CD14-positive monocyte (primary cell): ENCODE measurements at regions not wholly inside any gene's neighbourhood (a gene's known extent, or its start where the extent isn't known, plus 50 kb on each side); places are given as distances from the start of the nearest gene placed in this dataset.

Experiments
- DNase-seq, 3 donors: peaks; one replicate each; pipeline ENCODE4 v3.0.0-alpha.2; 2011 to 2022
- H2AFZ ChIP-seq: 2 replicates; pipeline ENCODE4 v1.6.0; 2012; ENCODE audit warnings: mild to moderate bottlenecking, low read depth, low read length, inconsistent platforms; ENCODE audit not compliant: insufficient read depth, poor library complexity, severe bottlenecking
- H3K27ac ChIP-seq, 2 donors: 1 replicate in 1 of 2; 2 replicates in 1 of 2; pipeline ENCODE4 v1.5.1; 2012 to 2013; ENCODE audit warnings: low read length in 2 of 2, control low read depth in 1 of 2, inconsistent platforms in 1 of 2, low read depth in 1 of 2, mild to moderate bottlenecking in 1 of 2
- H3K27me3 ChIP-seq, 2 donors: one replicate each; pipeline versions ENCODE4 v1.6.0 to v1.6.1; 2011 to 2013; ENCODE audit warnings: low read length in 2 of 2; ENCODE audit not compliant: control insufficient read depth in 2 of 2, insufficient read depth in 2 of 2
- H3K36me3 ChIP-seq, 2 donors: replicated peaks in 1 of 2; 1 replicate in 1 of 2; 2 replicates in 1 of 2; pipeline versions ENCODE4 v1.5.1 to v1.6.1; 2012 to 2013; ENCODE audit warnings: low read length in 2 of 2, control low read depth in 1 of 2, inconsistent platforms in 1 of 2, mild to moderate bottlenecking in 1 of 2; ENCODE audit not compliant: insufficient read depth in 2 of 2, control insufficient read depth in 1 of 2
- H3K4me1 ChIP-seq, 2 donors: 1 replicate in 1 of 2; 2 replicates in 1 of 2; pipeline versions ENCODE4 v1.5.1 to v1.6.1; 2012 to 2013; ENCODE audit warnings: low read length in 2 of 2, control low read depth in 1 of 2, inconsistent platforms in 1 of 2, mild to moderate bottlenecking in 1 of 2, moderate library complexity in 1 of 2; ENCODE audit not compliant: insufficient read depth in 2 of 2, control insufficient read depth in 1 of 2
- H3K4me2 ChIP-seq: replicated peaks from 2 replicates; pipeline ENCODE3; 2012; ENCODE audit warnings: low read length, moderate library complexity, mild to moderate bottlenecking; ENCODE audit not compliant: poor library complexity, severe bottlenecking; ENCODE audit errors: extremely low read depth
- H3K4me3 ChIP-seq, 3 experiments: fragments of 200-600 bp in 1 of 3; sonication (generic) in 1 of 3; replicated peaks in 1 of 3; 1 replicate in 2 of 3; 2 replicates in 1 of 3; pipeline ENCODE4 v1.5.1; 2011 to 2013; ENCODE audit warnings: low read length in 3 of 3, mild to moderate bottlenecking in 3 of 3, control low read depth in 2 of 3, low read depth in 2 of 3, inconsistent platforms in 1 of 3, moderate library complexity in 1 of 3
- H3K79me2 ChIP-seq: 2 replicates; pipeline ENCODE4 v1.6.0; 2012; ENCODE audit warnings: mild to moderate bottlenecking, control low read depth, inconsistent platforms, low read length, moderate library complexity; ENCODE audit not compliant: insufficient read depth
- H3K9ac ChIP-seq: 2 replicates; pipeline ENCODE4 v1.6.0; 2017; ENCODE audit warnings: low read length, mild to moderate bottlenecking; ENCODE audit not compliant: insufficient read depth, poor library complexity, severe bottlenecking
- H3K9me3 ChIP-seq, 2 donors: replicated peaks in 1 of 2; 1 replicate in 1 of 2; 2 replicates in 1 of 2; pipeline versions ENCODE4 v1.5.1 to v1.6.1; 2012 to 2013; ENCODE audit warnings: low read length in 2 of 2, control low read depth in 1 of 2; ENCODE audit not compliant: control insufficient read depth in 1 of 2, insufficient read depth in 1 of 2
- H4K20me1 ChIP-seq: 2 replicates; pipeline ENCODE4 v1.6.0; 2012; ENCODE audit warnings: mild to moderate bottlenecking, low read length, control low read depth, moderate library complexity; ENCODE audit not compliant: insufficient read depth
- H3K27ac Mint-ChIP-seq, 7 donors: one replicate each; pipeline ENCODE4 v1.8.0; 2020; ENCODE audit warnings: mild to moderate bottlenecking in 7 of 7, mixed read lengths in 7 of 7, moderate library complexity in 6 of 7, inconsistent platforms in 2 of 7
- H3K27me3 Mint-ChIP-seq, 3 donors: one replicate each; pipeline ENCODE4 v1.8.0; 2021 to 2022; ENCODE audit warnings: low read depth in 3 of 3, mild to moderate bottlenecking in 3 of 3, mixed read lengths in 3 of 3, moderate library complexity in 3 of 3, inconsistent platforms in 1 of 3
- H3K36me3 Mint-ChIP-seq, 2 donors: one replicate each; pipeline ENCODE4 v1.8.0; 2020; ENCODE audit warnings: mixed read lengths in 2 of 2, inconsistent platforms in 1 of 2, mild to moderate bottlenecking in 1 of 2
- H3K4me1 Mint-ChIP-seq: one replicate; pipeline ENCODE4 v1.8.0; 2020; ENCODE audit warnings: mild to moderate bottlenecking, mixed read lengths
- H3K4me3 Mint-ChIP-seq, 2 donors: one replicate each; pipeline ENCODE4 v1.8.0; 2020; ENCODE audit warnings: mild to moderate bottlenecking in 2 of 2, mixed read lengths in 2 of 2, moderate library complexity in 1 of 2
- H3K9me3 Mint-ChIP-seq, 7 donors: one replicate each; pipeline ENCODE4 v1.8.0; 2020 to 2022; ENCODE audit warnings: mixed read lengths in 7 of 7, mild to moderate bottlenecking in 6 of 7, moderate library complexity in 6 of 7, inconsistent platforms in 2 of 7
- CTCF ChIP-seq: fragments of 200-600 bp; IDR thresholded peaks from one replicate; pipeline ENCODE4 v1.8.0; 2022; ENCODE audit warnings: antibody characterized with exemption, mild to moderate bottlenecking
- WGBS: methylation state at CpG from one replicate; pipeline ENCODE4 v1.1.5; 2013; ENCODE audit warnings: missing lambda C conversion rate; ENCODE audit not compliant: insufficient coverage; 5-methylcytosine and 5-hydroxymethylcytosine counted together
- intact Hi-C, 2 donors: fragments of 100-400 bp; cut with micrococcal nuclease; formaldehyde crosslinking; loops; one replicate each; pipeline versions ENCODE4 v1.15.0 to v1.15.1; 2023

- Mint-ChIP-seq H3K27ac (no peak overlapping the region), H3K36me3 (no peaks in the 10 kb centered on the region), H3K4me1 (no peaks in the 10 kb centered on the region), H3K27me3 (peaks cover 6 to 17% (median 9%) of the 10 kb centered on the region in 3 donors), H3K9me3 (no peaks in the 10 kb centered on the region), H3K4me3 (no peak overlapping the region)
- H3K9me3 ChIP-seq, result no peaks in the 10 kb centered on the region
- H3K4me1 ChIP-seq, result no peaks in the 10 kb centered on the region
- no peaks in the 10 kb centered on the region for H3K79me2 ChIP-seq
- H3K9ac ChIP-seq, result no peak overlapping the region
- H3K27me3 ChIP-seq, result peaks cover 0 to 2% of the 10 kb centered on the region in 2 donors
- intact Hi-C loops, result no loop called here
- H2AFZ ChIP-seq, result no peak overlapping the region
- H3K4me2 ChIP-seq, result no peak overlapping the region
- H4K20me1 ChIP-seq, result no peaks in the 10 kb centered on the region
- no peak for DNase-seq
- 100% methylated on average over 2 of the region's 3 CpGs for WGBS
- TF ChIP-seq CTCF, result no peak
- no peak overlapping the region for H3K27ac ChIP-seq
- no peaks in the 10 kb centered on the region for H3K36me3 ChIP-seq
- no peak overlapping the region for H3K4me3 ChIP-seq
These were observed 61.5 kb upstream of the TPM1 start for GRCh38 chr15:62981071-62981470.

GRCh38 chr15:62983956-62984355 is 58.6 kb upstream of the TPM1 start:
- H4K20me1 ChIP-seq, result no peaks in the 10 kb centered on the region
- H3K27ac ChIP-seq, result no peak overlapping the region
- peaks cover 0 to 2% of the 10 kb centered on the region in 2 donors for H3K27me3 ChIP-seq
- Mint-ChIP-seq H3K27ac (no peak overlapping the region), H3K36me3 (no peaks in the 10 kb centered on the region), H3K9me3 (peaks cover 0 to 2% (median 0%) of the 10 kb centered on the region in 7 donors), H3K4me3 (no peak overlapping the region), H3K4me1 (no peaks in the 10 kb centered on the region), H3K27me3 (peaks cover 2 to 20% (median 7%) of the 10 kb centered on the region in 3 donors)
- no peak for TF ChIP-seq CTCF
- H2AFZ ChIP-seq, result no peak overlapping the region
- no peaks in the 10 kb centered on the region for H3K4me1 ChIP-seq
- no peaks in the 10 kb centered on the region for H3K79me2 ChIP-seq
- H3K9ac ChIP-seq, result no peak overlapping the region
- intact Hi-C loops, result no loop called here
- H3K36me3 ChIP-seq, result no peaks in the 10 kb centered on the region
- DNase-seq, result peak in 1 of 3 donors; percentile 6
- no peak overlapping the region for H3K4me2 ChIP-seq
- H3K9me3 ChIP-seq, result no peaks in the 10 kb centered on the region
- WGBS, result 33% methylated on average over 3 of the region's 8 CpGs
- H3K4me3 ChIP-seq, result no peak overlapping the region
